Vagina (tissue), 2 donors: ENCODE measurements at regions not wholly inside any gene's neighbourhood (a gene's known extent, or its start where the extent isn't known, plus 50 kb on each side); places are given as distances from the start of the nearest gene placed in this dataset.

ENCODE experiments used
- CTCF ChIP-seq, 3 experiments: fragments of 450-650 bp in 2 of 3; fragments of 200-600 bp in 1 of 3; sonication (generic) in 1 of 3; IDR thresholded peaks; one replicate each; pipeline ENCODE4 v1.5.1; 2017 to 2019; ENCODE audit warnings: antibody characterized with exemption in 3 of 3, mild to moderate bottlenecking in 2 of 3, moderate library complexity in 2 of 3
- POLR2A ChIP-seq, 2 donors: fragments of 450-650 bp; IDR thresholded peaks; one replicate each; pipeline ENCODE4 v1.6.1; 2017; ENCODE audit warnings: antibody characterized with exemption in 2 of 2, mild to moderate bottlenecking in 2 of 2, moderate library complexity in 2 of 2
- POLR2AphosphoS5 ChIP-seq, 2 donors: sonication (generic); formaldehyde crosslinking; IDR thresholded peaks; one replicate each; pipeline ENCODE4 v1.9.0; 2017; ENCODE audit warnings: antibody characterized with exemption in 2 of 2, mild to moderate bottlenecking in 2 of 2, low read depth in 1 of 2; ENCODE audit not compliant: insufficient read depth in 1 of 2

- TF ChIP-seq CTCF (IDR thresholded peaks at IDR 0.05) (no peak), POLR2AphosphoS5 (IDR thresholded peaks at IDR 0.05; ENCODE audit: insufficient read depth in 1 of 2, low read depth in 1 of 2) (no peak), POLR2A (IDR thresholded peaks at IDR 0.05) (no peak)
Measured at GRCh38 chr2:84173041-84173440, 286.0 kb downstream of the SUCLG1 start.
